ENCODE measurements at regions not wholly inside any gene's neighbourhood (a gene's known extent, or its start where the extent isn't known, plus 50 kb on each side); places are given as distances from the start of the nearest gene placed in this dataset.

GRCh38 chr2:128693743-128694029, 375.0 kb upstream of the HS6ST1 start:
- Histone ChIP-seq H3K27ac (ENCODE audit: low read depth in 2 of 2, low read length in 1 of 2) (no peak overlapping the region), H3K4me3 (ENCODE audit: low read depth in 1 of 2, low read length in 2 of 2) (no peak overlapping the region), H3K36me3 (ENCODE audit: control insufficient read depth in 2 of 2, insufficient read depth in 2 of 2, low read length in 1 of 2) (no peaks in the 10 kb centered on the region), H3K4me1 (ENCODE audit: control insufficient read depth in 2 of 2, insufficient read depth in 2 of 2, low read length in 1 of 2) (no peaks in the 10 kb centered on the region), H3K27me3 (ENCODE audit: control insufficient read depth in 1 of 2, insufficient read depth in 2 of 2, low read length in 2 of 2) (peaks cover 0 to 3% of the 10 kb centered on the region in 2 donors), H3K9me3 (ENCODE audit: control insufficient read depth in 2 of 2, insufficient read depth in 1 of 2, low read depth in 1 of 2, low read length in 1 of 2) (no peaks in the 10 kb centered on the region)
- 73 to 75% methylated on average over 7 of the region's 7 CpGs for WGBS, 2 donors

- Histone ChIP-seq H3K27me3 (ENCODE audit: control insufficient read depth in 1 of 2, insufficient read depth in 2 of 2, low read length in 2 of 2) (peaks cover 0 to 3% of the 10 kb centered on the region in 2 donors), H3K36me3 (ENCODE audit: control insufficient read depth in 2 of 2, insufficient read depth in 2 of 2, low read length in 1 of 2) (no peaks in the 10 kb centered on the region), H3K4me1 (ENCODE audit: control insufficient read depth in 2 of 2, insufficient read depth in 2 of 2, low read length in 1 of 2) (no peaks in the 10 kb centered on the region), H3K4me3 (ENCODE audit: low read depth in 1 of 2, low read length in 2 of 2) (no peak overlapping the region), H3K9me3 (ENCODE audit: control insufficient read depth in 2 of 2, insufficient read depth in 1 of 2, low read depth in 1 of 2, low read length in 1 of 2) (no peaks in the 10 kb centered on the region), H3K27ac (ENCODE audit: low read depth in 2 of 2, low read length in 1 of 2) (no peak overlapping the region)
- WGBS, 2 donors, result 76 to 82% methylated on average over 8 of the region's 8 CpGs
Measured at GRCh38 chr2:128695646-128696220, 377.1 kb upstream of the HS6ST1 start.

GRCh38 chr2:128696421-128696820, 377.8 kb upstream of the HS6ST1 start:
- Histone ChIP-seq H3K36me3 (ENCODE audit: control insufficient read depth in 2 of 2, insufficient read depth in 2 of 2, low read length in 1 of 2) (no peaks in the 10 kb centered on the region), H3K9me3 (ENCODE audit: control insufficient read depth in 2 of 2, insufficient read depth in 1 of 2, low read depth in 1 of 2, low read length in 1 of 2) (no peaks in the 10 kb centered on the region), H3K27me3 (ENCODE audit: control insufficient read depth in 1 of 2, insufficient read depth in 2 of 2, low read length in 2 of 2) (peaks cover 0 to 3% of the 10 kb centered on the region in 2 donors), H3K27ac (ENCODE audit: low read depth in 2 of 2, low read length in 1 of 2) (no peak overlapping the region), H3K4me3 (ENCODE audit: low read depth in 1 of 2, low read length in 2 of 2) (no peak overlapping the region), H3K4me1 (ENCODE audit: control insufficient read depth in 2 of 2, insufficient read depth in 2 of 2, low read length in 1 of 2) (no peaks in the 10 kb centered on the region)
- WGBS, 2 donors, result 83 to 96% methylated on average over 6 of the region's 6 CpGs

- H3K4me1 ChIP-seq (ENCODE audit: control insufficient read depth in 2 of 2, insufficient read depth in 2 of 2, low read length in 1 of 2), result no peaks in the 10 kb centered on the region
- H3K27me3 ChIP-seq (ENCODE audit: control insufficient read depth in 1 of 2, insufficient read depth in 2 of 2, low read length in 2 of 2), result no peaks in the 10 kb centered on the region
- 93 to 96% methylated on average over 2 of the region's 2 CpGs for WGBS, 2 donors
- H3K4me3 ChIP-seq (ENCODE audit: low read depth in 1 of 2, low read length in 2 of 2), result no peak overlapping the region
- no peaks in the 10 kb centered on the region for H3K36me3 ChIP-seq (ENCODE audit: control insufficient read depth in 2 of 2, insufficient read depth in 2 of 2, low read length in 1 of 2)
- peaks cover 0 to 2% of the 10 kb centered on the region in 2 donors for H3K9me3 ChIP-seq (ENCODE audit: control insufficient read depth in 2 of 2, insufficient read depth in 1 of 2, low read depth in 1 of 2, low read length in 1 of 2)
- H3K27ac ChIP-seq (ENCODE audit: low read depth in 2 of 2, low read length in 1 of 2), result no peak overlapping the region
Measured at GRCh38 chr2:128701418-128701817, 382.8 kb upstream of the HS6ST1 start.

- Histone ChIP-seq H3K9me3 (ENCODE audit: control insufficient read depth in 2 of 2, insufficient read depth in 1 of 2, low read depth in 1 of 2, low read length in 1 of 2) (peaks cover 0 to 6% of the 10 kb centered on the region in 2 donors), H3K27me3 (ENCODE audit: control insufficient read depth in 1 of 2, insufficient read depth in 2 of 2, low read length in 2 of 2) (no peaks in the 10 kb centered on the region), H3K4me1 (ENCODE audit: control insufficient read depth in 2 of 2, insufficient read depth in 2 of 2, low read length in 1 of 2) (no peaks in the 10 kb centered on the region), H3K4me3 (ENCODE audit: low read depth in 1 of 2, low read length in 2 of 2) (no peak overlapping the region), H3K27ac (ENCODE audit: low read depth in 2 of 2, low read length in 1 of 2) (no peak overlapping the region), H3K36me3 (ENCODE audit: control insufficient read depth in 2 of 2, insufficient read depth in 2 of 2, low read length in 1 of 2) (no peaks in the 10 kb centered on the region)
- 80 to 87% methylated on average over 1 of the region's 1 CpG for WGBS, 2 donors
Measured at GRCh38 chr2:128702616-128703015, 383.9 kb upstream of the HS6ST1 start.

- Histone ChIP-seq H3K36me3 (ENCODE audit: control insufficient read depth in 2 of 2, insufficient read depth in 2 of 2, low read length in 1 of 2) (no peaks in the 10 kb centered on the region), H3K9me3 (ENCODE audit: control insufficient read depth in 2 of 2, insufficient read depth in 1 of 2, low read depth in 1 of 2, low read length in 1 of 2) (peaks cover 2 to 8% of the 10 kb centered on the region in 2 donors), H3K27me3 (ENCODE audit: control insufficient read depth in 1 of 2, insufficient read depth in 2 of 2, low read length in 2 of 2) (no peaks in the 10 kb centered on the region), H3K27ac (ENCODE audit: low read depth in 2 of 2, low read length in 1 of 2) (no peak overlapping the region), H3K4me1 (ENCODE audit: control insufficient read depth in 2 of 2, insufficient read depth in 2 of 2, low read length in 1 of 2) (no peaks in the 10 kb centered on the region), H3K4me3 (ENCODE audit: low read depth in 1 of 2, low read length in 2 of 2) (no peak overlapping the region)
Measured at GRCh38 chr2:128708106-128708816, 389.6 kb upstream of the HS6ST1 start.

GRCh38 chr2:128710242-128710641, 391.6 kb upstream of the HS6ST1 start:
- Histone ChIP-seq H3K27me3 (ENCODE audit: control insufficient read depth in 1 of 2, insufficient read depth in 2 of 2, low read length in 2 of 2) (no peaks in the 10 kb centered on the region), H3K4me1 (ENCODE audit: control insufficient read depth in 2 of 2, insufficient read depth in 2 of 2, low read length in 1 of 2) (no peaks in the 10 kb centered on the region), H3K9me3 (ENCODE audit: control insufficient read depth in 2 of 2, insufficient read depth in 1 of 2, low read depth in 1 of 2, low read length in 1 of 2) (peaks cover 2 to 6% of the 10 kb centered on the region in 2 donors), H3K36me3 (ENCODE audit: control insufficient read depth in 2 of 2, insufficient read depth in 2 of 2, low read length in 1 of 2) (no peaks in the 10 kb centered on the region), H3K4me3 (ENCODE audit: low read depth in 1 of 2, low read length in 2 of 2) (no peak overlapping the region), H3K27ac (ENCODE audit: low read depth in 2 of 2, low read length in 1 of 2) (no peak overlapping the region)
- WGBS, 2 donors, result 95 to 97% methylated on average over 5 of the region's 5 CpGs

- Histone ChIP-seq H3K36me3 (ENCODE audit: control insufficient read depth in 2 of 2, insufficient read depth in 2 of 2, low read length in 1 of 2) (no peaks in the 10 kb centered on the region), H3K27ac (ENCODE audit: low read depth in 2 of 2, low read length in 1 of 2) (no peak overlapping the region), H3K9me3 (ENCODE audit: control insufficient read depth in 2 of 2, insufficient read depth in 1 of 2, low read depth in 1 of 2, low read length in 1 of 2) (peaks cover 2 to 6% of the 10 kb centered on the region in 2 donors), H3K4me1 (ENCODE audit: control insufficient read depth in 2 of 2, insufficient read depth in 2 of 2, low read length in 1 of 2) (no peaks in the 10 kb centered on the region), H3K27me3 (ENCODE audit: control insufficient read depth in 1 of 2, insufficient read depth in 2 of 2, low read length in 2 of 2) (no peaks in the 10 kb centered on the region), H3K4me3 (ENCODE audit: low read depth in 1 of 2, low read length in 2 of 2) (no peak overlapping the region)
- 81 to 87% methylated on average over 2 of the region's 2 CpGs for WGBS, 2 donors
Measured at GRCh38 chr2:128710729-128711128, 392.1 kb upstream of the HS6ST1 start.

- Histone ChIP-seq H3K27ac (ENCODE audit: low read depth in 2 of 2, low read length in 1 of 2) (no peak overlapping the region), H3K9me3 (ENCODE audit: control insufficient read depth in 2 of 2, insufficient read depth in 1 of 2, low read depth in 1 of 2, low read length in 1 of 2) (no peaks in the 10 kb centered on the region), H3K4me1 (ENCODE audit: control insufficient read depth in 2 of 2, insufficient read depth in 2 of 2, low read length in 1 of 2) (no peaks in the 10 kb centered on the region), H3K36me3 (ENCODE audit: control insufficient read depth in 2 of 2, insufficient read depth in 2 of 2, low read length in 1 of 2) (no peaks in the 10 kb centered on the region), H3K4me3 (ENCODE audit: low read depth in 1 of 2, low read length in 2 of 2) (no peak overlapping the region), H3K27me3 (ENCODE audit: control insufficient read depth in 1 of 2, insufficient read depth in 2 of 2, low read length in 2 of 2) (no peaks in the 10 kb centered on the region)
- WGBS, 2 donors, result 78 to 86% methylated on average over 4 of the region's 4 CpGs
Measured at GRCh38 chr2:128714285-128714684, 395.6 kb upstream of the HS6ST1 start.

- WGBS, 2 donors, result 79 to 86% methylated on average over 6 of the region's 6 CpGs
- H3K27me3 ChIP-seq (ENCODE audit: control insufficient read depth in 1 of 2, insufficient read depth in 2 of 2, low read length in 2 of 2), result no peaks in the 10 kb centered on the region
Measured at GRCh38 chr2:128714851-128715312, 396.2 kb upstream of the HS6ST1 start.

More at GRCh38 chr2:128714851-128715312, 396.2 kb upstream of the HS6ST1 start:
- Histone ChIP-seq H3K36me3 (ENCODE audit: control insufficient read depth in 2 of 2, insufficient read depth in 2 of 2, low read length in 1 of 2) (no peaks in the 10 kb centered on the region), H3K4me3 (ENCODE audit: low read depth in 1 of 2, low read length in 2 of 2) (no peak overlapping the region), H3K27ac (ENCODE audit: low read depth in 2 of 2, low read length in 1 of 2) (no peak overlapping the region), H3K4me1 (ENCODE audit: control insufficient read depth in 2 of 2, insufficient read depth in 2 of 2, low read length in 1 of 2) (no peaks in the 10 kb centered on the region), H3K9me3 (ENCODE audit: control insufficient read depth in 2 of 2, insufficient read depth in 1 of 2, low read depth in 1 of 2, low read length in 1 of 2) (no peaks in the 10 kb centered on the region)
